ENCODE measurements at regions not wholly inside any gene's neighbourhood (a gene's known extent, or its start where the extent isn't known, plus 50 kb on each side); places are given as distances from the start of the nearest gene placed in this dataset.

DNA sequence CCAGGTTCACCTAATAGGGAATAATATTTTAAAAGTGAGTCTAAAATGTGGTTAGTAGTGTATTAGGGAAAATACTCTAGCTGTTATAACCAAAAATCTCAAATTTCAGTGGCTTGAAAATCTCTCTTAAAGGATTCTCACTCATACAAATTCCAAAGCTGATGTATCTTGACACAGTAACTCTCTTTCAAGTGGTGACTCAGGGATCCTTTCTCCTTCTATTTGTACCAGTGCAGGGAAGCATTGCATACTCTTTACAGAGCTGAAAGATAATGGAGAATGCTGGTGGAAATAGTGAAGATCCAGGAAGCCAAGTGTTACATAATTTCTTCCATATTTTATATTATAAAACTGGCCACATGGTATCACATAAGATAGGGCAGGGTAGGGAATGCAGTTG, 560.2 kb upstream of the CDH9 start:
- no peak overlapping the region for H3K4me2 ChIP-seq
- no peak for DNase-seq
- no peaks in the 10 kb centered on the region for H3K79me2 ChIP-seq (ENCODE audit: insufficient read depth)
- H3K36me3 ChIP-seq (replicated peaks in 1 of 2; ENCODE audit: control insufficient read depth in 1 of 2, insufficient read depth in 2 of 2, low read length in 1 of 2): no peaks in the 10 kb centered on the region
- H3K4me1 ChIP-seq (ENCODE audit: control insufficient read depth in 1 of 2, insufficient read depth in 2 of 2, low read depth in 1 of 2, low read length in 1 of 2): no peaks in the 10 kb centered on the region
- H3K9me2 ChIP-seq: no peaks in the 10 kb centered on the region
- H4K20me1 ChIP-seq (ENCODE audit: insufficient read depth): no peaks in the 10 kb centered on the region
- POLR2A ChIA-PET: no interaction called here
- no peaks in the 10 kb centered on the region for H3K27me3 ChIP-seq (ENCODE audit: insufficient read depth)
- CTCF ChIA-PET: no interaction called here
- H3K27ac ChIP-seq (ENCODE audit: low read depth in 2 of 2, low read length in 1 of 2): no peak overlapping the region
- H3K9ac ChIP-seq: no peak overlapping the region
- no peaks in the 10 kb centered on the region for H3F3A ChIP-seq (replicated peaks; ENCODE audit: insufficient read depth)
- no peak overlapping the region for H2AFZ ChIP-seq (ENCODE audit: low read depth)
- TF ChIP-seq RCOR1 (IDR thresholded peaks at IDR 0.05; ENCODE audit: low read length) (no peak), USF1 (IDR thresholded peaks at IDR 0.05; ENCODE audit: borderline replicate concordance, low read depth) (no peak), TAF1 (IDR thresholded peaks at IDR 0.05; ENCODE audit: borderline replicate concordance, low read depth, low read length) (no peak), PBX3 (IDR thresholded peaks at IDR 0.05) (no peak)
- H3K4me3 ChIP-seq (ENCODE audit: low read depth in 2 of 2, low read length in 1 of 2): no peak overlapping the region
- H3K9me3 ChIP-seq: no peaks in the 10 kb centered on the region

GRCh38 chr5:27594141-27594540, 555.8 kb upstream of the CDH9 start:
- ChIA-PET POLR2A (no interaction called here), CTCF (interaction anchor here (1.1 kb wide), 1 partner anchor 28 kb away, joined by 3 read pairs; no protein-coding TSS in a partner anchor)
- H3K27ac ChIP-seq (ENCODE audit: low read depth in 2 of 2, low read length in 1 of 2): no peak overlapping the region
- H3K36me3 ChIP-seq (replicated peaks in 1 of 2; ENCODE audit: control insufficient read depth in 1 of 2, insufficient read depth in 2 of 2, low read length in 1 of 2): no peaks in the 10 kb centered on the region
- H3K4me3 ChIP-seq (ENCODE audit: low read depth in 2 of 2, low read length in 1 of 2): no peak overlapping the region
- H3K9me3 ChIP-seq: no peaks in the 10 kb centered on the region
- TF ChIP-seq SMC3 (IDR thresholded peaks at IDR 0.05; ENCODE audit: low read depth, low read length) (no peak), CHD2 (IDR thresholded peaks at IDR 0.05; ENCODE audit: low read length, partially characterized antibody) (no peak)
- 47% methylated on average over 2 of the region's 2 CpGs for WGBS (ENCODE audit: low lambda C conversion rate)
- H4K20me1 ChIP-seq (ENCODE audit: insufficient read depth): no peaks in the 10 kb centered on the region
- H3K4me2 ChIP-seq: no peak overlapping the region
- no peak overlapping the region for H2AFZ ChIP-seq (ENCODE audit: low read depth)
- H3K9ac ChIP-seq: no peak overlapping the region
- no peaks in the 10 kb centered on the region for H3K27me3 ChIP-seq (ENCODE audit: insufficient read depth)
- no peaks in the 10 kb centered on the region for H3K79me2 ChIP-seq (ENCODE audit: insufficient read depth)
- no peaks in the 10 kb centered on the region for H3K4me1 ChIP-seq (ENCODE audit: control insufficient read depth in 1 of 2, insufficient read depth in 2 of 2, low read depth in 1 of 2, low read length in 1 of 2)
- DNase-seq: no peak
- H3K9me2 ChIP-seq: no peaks in the 10 kb centered on the region
- peaks cover 4% of the 10 kb centered on the region for H3F3A ChIP-seq (replicated peaks; ENCODE audit: insufficient read depth)

DNA sequence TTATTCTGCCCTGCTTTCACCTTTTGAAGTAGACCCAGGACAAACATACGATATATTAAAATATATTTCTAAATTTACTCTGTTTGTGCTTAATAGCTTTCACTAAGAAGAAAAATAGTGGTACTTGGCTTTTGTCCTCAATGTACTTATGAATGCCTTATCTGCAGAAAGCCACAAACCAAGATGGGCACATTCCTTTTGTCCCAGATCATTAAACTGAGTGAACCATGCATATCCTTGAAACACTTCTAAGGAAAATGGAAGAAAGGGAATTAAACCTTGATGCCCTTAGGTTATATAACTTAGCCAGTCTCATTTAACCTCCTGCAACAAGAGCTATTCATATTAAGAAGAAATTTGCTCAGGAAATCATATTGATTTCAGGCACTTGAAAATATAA, 553.8 kb upstream of the CDH9 start:
- Histone ChIP-seq H4K20me1 (ENCODE audit: insufficient read depth) (no peaks in the 10 kb centered on the region), H3K9me3 (no peaks in the 10 kb centered on the region), H3K9ac (no peak overlapping the region), H3K27ac (ENCODE audit: low read depth in 2 of 2, low read length in 1 of 2) (no peak overlapping the region), H3K79me2 (ENCODE audit: insufficient read depth) (no peaks in the 10 kb centered on the region), H2AFZ (ENCODE audit: low read depth) (no peak overlapping the region), H3K36me3 (replicated peaks in 1 of 2; ENCODE audit: control insufficient read depth in 1 of 2, insufficient read depth in 2 of 2, low read length in 1 of 2) (no peaks in the 10 kb centered on the region), H3K9me2 (no peaks in the 10 kb centered on the region), H3K4me2 (no peak overlapping the region), H3F3A (replicated peaks; ENCODE audit: insufficient read depth) (peaks cover 4% of the 10 kb centered on the region), H3K4me3 (ENCODE audit: low read depth in 2 of 2, low read length in 1 of 2) (no peak overlapping the region), H3K27me3 (ENCODE audit: insufficient read depth) (no peaks in the 10 kb centered on the region), H3K4me1 (ENCODE audit: control insufficient read depth in 1 of 2, insufficient read depth in 2 of 2, low read depth in 1 of 2, low read length in 1 of 2) (no peaks in the 10 kb centered on the region)
- DNase-seq: no peak
- TF ChIP-seq YY1 (IDR thresholded peaks at IDR 0.05; ENCODE audit: low read depth): no peak
- no peak for TF ChIP-seq CHD2 (IDR thresholded peaks at IDR 0.05; ENCODE audit: low read length, partially characterized antibody)
- TF ChIP-seq MEF2A (IDR thresholded peaks at IDR 0.05; ENCODE audit: borderline replicate concordance, low read depth): no peak
- TF ChIP-seq PBX3 (IDR thresholded peaks at IDR 0.05): peak; percentile 30; the same call in 1 of the 2 replicates
- WGBS (ENCODE audit: low lambda C conversion rate): 8% methylated on average over 1 of the region's 1 CpG
- POLR2A ChIA-PET: no interaction called here
- CTCF ChIA-PET: no interaction called here

Data from SK-N-SH (cell line).